Liver (tissue), 3 donors: ENCODE measurements at regions not wholly inside any gene's neighbourhood (a gene's known extent, or its start where the extent isn't known, plus 50 kb on each side); places are given as distances from the start of the nearest gene placed in this dataset.

Experiments used
- CTCF ChIP-seq: fragments of 150-350 bp; IDR thresholded peaks from 2 replicates; pipeline ENCODE4 v1.5.1; 2017; ENCODE audit warnings: improper control_type of control experiment, low read depth, low read length; ENCODE audit not compliant: missing input control
- EGR1 ChIP-seq, 2 donors: IDR thresholded peaks; 2 replicates each; pipeline ENCODE4 v1.6.1; 2016 to 2018; ENCODE audit warnings: antibody characterized with exemption in 2 of 2, low read depth in 2 of 2
- GABPA ChIP-seq, 2 donors: IDR thresholded peaks in 1 of 2; conservative IDR thresholded peaks in 1 of 2; 2 replicates each; pipeline ENCODE4 v1.6.1; 2016; ENCODE audit warnings: antibody characterized with exemption in 2 of 2, mild to moderate bottlenecking in 1 of 2, moderate library complexity in 1 of 2
- HNF4A ChIP-seq, 2 donors: conservative IDR thresholded peaks; 2 replicates each; pipeline ENCODE4 v1.6.1; 2016; ENCODE audit warnings: antibody characterized with exemption in 2 of 2, mild to moderate bottlenecking in 2 of 2
- JUND ChIP-seq, 2 donors: IDR thresholded peaks; 2 replicates each; pipeline ENCODE4 v1.6.1; 2016; ENCODE audit warnings: antibody characterized with exemption in 2 of 2
- MAX ChIP-seq: IDR thresholded peaks from 2 replicates; pipeline ENCODE4 v1.6.1; 2016; ENCODE audit warnings: antibody characterized with exemption
- RAD21 ChIP-seq, 2 donors: IDR thresholded peaks; 2 replicates each; pipeline ENCODE4 v1.6.1; 2016; ENCODE audit warnings: antibody characterized with exemption in 2 of 2, mild to moderate bottlenecking in 2 of 2
- RXRA ChIP-seq, 2 donors: IDR thresholded peaks; 2 replicates each; pipeline ENCODE4 v1.6.1; 2017 to 2018; ENCODE audit warnings: antibody characterized with exemption in 2 of 2, mild to moderate bottlenecking in 1 of 2
- TAF1 ChIP-seq: conservative IDR thresholded peaks from 2 replicates; pipeline ENCODE4 v1.6.1; 2016; ENCODE audit warnings: antibody characterized with exemption, mild to moderate bottlenecking
- YY1 ChIP-seq: IDR thresholded peaks from 2 replicates; pipeline ENCODE4 v1.6.1; 2016; ENCODE audit warnings: antibody characterized with exemption, mild to moderate bottlenecking
- TF ChIP-seq, protein P1 (sequence below): IDR thresholded peaks from 2 replicates; pipeline ENCODE4 v1.6.1; 2016; ENCODE audit warnings: antibody characterized with exemption, mild to moderate bottlenecking
- donor health status: healthy.
- donor health status: healthy.

GRCh38 chr1:194584052-194584451, 1397.6 kb upstream of the B3GALT2 start:
- TF ChIP-seq CTCF, result no peak
- TF ChIP-seq RAD21 (IDR thresholded peaks at IDR 0.05), result no peak
- TF ChIP-seq GABPA (IDR thresholded peaks at IDR 0.05 in 1 of 2, conservative IDR thresholded peaks at IDR 0.05 in 1 of 2), result no peak
- no peak for TF ChIP-seq HNF4A (conservative IDR thresholded peaks at IDR 0.05)
- TF ChIP-seq MAX, result no peak
- TF ChIP-seq, protein P1, sequence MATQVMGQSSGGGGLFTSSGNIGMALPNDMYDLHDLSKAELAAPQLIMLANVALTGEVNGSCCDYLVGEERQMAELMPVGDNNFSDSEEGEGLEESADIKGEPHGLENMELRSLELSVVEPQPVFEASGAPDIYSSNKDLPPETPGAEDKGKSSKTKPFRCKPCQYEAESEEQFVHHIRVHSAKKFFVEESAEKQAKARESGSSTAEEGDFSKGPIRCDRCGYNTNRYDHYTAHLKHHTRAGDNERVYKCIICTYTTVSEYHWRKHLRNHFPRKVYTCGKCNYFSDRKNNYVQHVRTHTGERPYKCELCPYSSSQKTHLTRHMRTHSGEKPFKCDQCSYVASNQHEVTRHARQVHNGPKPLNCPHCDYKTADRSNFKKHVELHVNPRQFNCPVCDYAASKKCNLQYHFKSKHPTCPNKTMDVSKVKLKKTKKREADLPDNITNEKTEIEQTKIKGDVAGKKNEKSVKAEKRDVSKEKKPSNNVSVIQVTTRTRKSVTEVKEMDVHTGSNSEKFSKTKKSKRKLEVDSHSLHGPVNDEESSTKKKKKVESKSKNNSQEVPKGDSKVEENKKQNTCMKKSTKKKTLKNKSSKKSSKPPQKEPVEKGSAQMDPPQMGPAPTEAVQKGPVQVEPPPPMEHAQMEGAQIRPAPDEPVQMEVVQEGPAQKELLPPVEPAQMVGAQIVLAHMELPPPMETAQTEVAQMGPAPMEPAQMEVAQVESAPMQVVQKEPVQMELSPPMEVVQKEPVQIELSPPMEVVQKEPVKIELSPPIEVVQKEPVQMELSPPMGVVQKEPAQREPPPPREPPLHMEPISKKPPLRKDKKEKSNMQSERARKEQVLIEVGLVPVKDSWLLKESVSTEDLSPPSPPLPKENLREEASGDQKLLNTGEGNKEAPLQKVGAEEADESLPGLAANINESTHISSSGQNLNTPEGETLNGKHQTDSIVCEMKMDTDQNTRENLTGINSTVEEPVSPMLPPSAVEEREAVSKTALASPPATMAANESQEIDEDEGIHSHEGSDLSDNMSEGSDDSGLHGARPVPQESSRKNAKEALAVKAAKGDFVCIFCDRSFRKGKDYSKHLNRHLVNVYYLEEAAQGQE, result no peak
- no peak for TF ChIP-seq RXRA (IDR thresholded peaks at IDR 0.05)
- no peak for TF ChIP-seq JUND (IDR thresholded peaks at IDR 0.05)
- TF ChIP-seq EGR1 (IDR thresholded peaks at IDR 0.05; ENCODE audit: low read depth in 2 of 2), result no peak
- TF ChIP-seq YY1, result no peak
- no peak for TF ChIP-seq TAF1
